Fibroblast of the conjunctiva (primary cell): ENCODE measurements at regions not wholly inside any gene's neighbourhood (a gene's known extent, or its start where the extent isn't known, plus 50 kb on each side); places are given as distances from the start of the nearest gene placed in this dataset.

ENCODE experiments used
- DNase-seq: peaks from one replicate; pipeline ENCODE4 v3.0.0-alpha.2; 2010; ENCODE audit warnings: low read depth

DNA sequence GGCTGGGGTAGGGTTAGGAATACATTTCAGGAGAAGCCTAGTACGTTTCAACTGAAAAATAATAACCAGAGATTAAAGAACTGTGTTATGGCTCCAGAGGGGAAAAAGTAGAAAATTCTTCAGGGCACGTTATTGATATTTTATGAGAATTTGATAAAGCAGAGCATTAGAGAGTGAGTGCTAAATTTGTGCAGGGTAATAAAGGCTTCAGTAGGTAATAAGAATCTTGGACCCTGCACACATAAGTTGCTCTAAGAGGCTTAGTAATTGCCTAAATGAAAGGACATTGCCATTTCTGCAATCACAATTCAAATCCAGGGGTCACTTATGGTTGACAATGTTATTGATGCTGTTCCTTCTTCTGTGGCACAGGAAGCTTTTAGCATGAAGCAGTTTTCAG lies 439.4 kb upstream of the DCN start:
- DNase-seq = no peak

DNA sequence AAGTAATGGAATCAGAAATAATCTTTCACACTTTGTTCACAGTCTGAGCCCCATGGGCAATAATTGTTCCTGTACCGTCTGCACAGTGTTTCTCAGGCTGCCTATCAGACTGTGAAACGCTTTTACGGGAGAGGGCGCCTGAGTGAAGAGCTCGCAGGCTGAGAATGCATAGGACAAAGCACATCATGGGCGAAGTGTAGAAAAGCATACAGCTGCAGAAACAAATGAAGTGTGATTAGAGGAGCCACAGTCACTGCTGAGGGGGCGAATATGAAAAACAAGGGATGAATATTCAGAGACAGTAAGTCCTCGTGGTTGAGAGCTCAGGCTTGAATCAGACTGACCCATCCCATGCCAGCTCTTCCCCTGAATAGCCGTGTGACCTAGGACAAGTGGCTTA lies 438.4 kb upstream of the DCN start:
- DNase-seq = no peak

DNA sequence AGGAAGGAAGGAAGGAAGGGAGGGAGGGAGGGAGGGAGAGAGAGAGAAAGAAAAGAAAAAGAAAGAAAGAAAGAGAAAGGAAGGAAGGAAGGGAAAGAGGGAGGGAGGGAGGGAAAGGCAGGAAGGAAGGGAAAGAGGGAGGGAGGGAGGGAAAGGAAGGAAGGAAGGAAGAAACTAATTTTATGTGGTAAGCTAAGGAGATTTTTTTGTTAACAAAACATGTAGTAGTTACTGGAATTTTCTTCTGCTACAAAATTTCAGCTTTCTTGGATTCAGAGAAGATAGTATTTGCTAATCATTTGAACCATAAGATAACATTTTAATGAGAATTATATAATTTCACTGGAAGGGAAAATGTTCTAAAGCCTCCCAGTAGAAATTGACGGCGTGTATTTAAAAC lies 437.8 kb upstream of the DCN start:
- DNase-seq = no peak

DNA sequence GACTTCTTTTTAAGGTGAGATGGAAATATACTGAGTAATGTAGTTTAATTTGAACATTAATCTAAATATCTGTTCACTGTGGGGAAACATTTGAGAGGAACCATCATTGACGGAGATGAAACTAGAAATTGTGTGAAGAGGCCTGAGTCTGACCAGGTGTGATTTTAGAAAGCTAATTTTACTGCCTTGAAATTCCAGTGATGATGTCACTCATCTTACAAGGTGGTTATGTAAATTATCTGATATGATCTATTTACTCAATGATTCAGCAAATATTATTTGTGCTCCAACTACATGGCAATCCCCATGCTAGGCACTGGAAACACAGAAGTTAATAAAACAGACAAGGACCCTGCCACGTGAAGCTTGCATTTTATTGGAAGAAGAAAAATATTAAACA lies 435.7 kb upstream of the DCN start:
- DNase-seq = no peak

GRCh38 chr12:91617818-91618217 lies 435.2 kb upstream of the DCN start:
- no peak for DNase-seq

DNA sequence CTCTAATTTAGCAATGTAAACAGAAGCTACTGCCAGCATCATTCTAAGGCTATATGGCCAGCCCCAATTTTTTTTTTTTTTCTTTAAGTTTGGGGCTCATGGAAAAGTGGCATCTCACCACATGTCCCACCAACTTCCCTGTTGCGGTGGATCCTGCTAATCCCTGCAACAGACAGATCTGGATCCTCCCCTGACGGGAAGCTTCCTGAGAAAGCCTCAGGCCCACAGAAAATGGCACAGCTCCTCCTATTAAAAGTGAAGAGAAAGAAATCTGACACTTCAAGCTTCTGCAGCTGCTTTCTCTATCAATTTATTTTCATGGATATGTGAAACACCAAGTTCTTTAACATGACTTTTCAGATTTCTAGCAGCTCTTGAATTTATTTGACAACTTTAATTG lies 433.8 kb upstream of the DCN start:
- no peak for DNase-seq

- no peak for DNase-seq
These were observed 430.7 kb upstream of the DCN start for GRCh38 chr12:91613223-91613779.

GRCh38 chr12:91610561-91610960 lies 427.9 kb upstream of the DCN start:
- DNase-seq = no peak

DNA sequence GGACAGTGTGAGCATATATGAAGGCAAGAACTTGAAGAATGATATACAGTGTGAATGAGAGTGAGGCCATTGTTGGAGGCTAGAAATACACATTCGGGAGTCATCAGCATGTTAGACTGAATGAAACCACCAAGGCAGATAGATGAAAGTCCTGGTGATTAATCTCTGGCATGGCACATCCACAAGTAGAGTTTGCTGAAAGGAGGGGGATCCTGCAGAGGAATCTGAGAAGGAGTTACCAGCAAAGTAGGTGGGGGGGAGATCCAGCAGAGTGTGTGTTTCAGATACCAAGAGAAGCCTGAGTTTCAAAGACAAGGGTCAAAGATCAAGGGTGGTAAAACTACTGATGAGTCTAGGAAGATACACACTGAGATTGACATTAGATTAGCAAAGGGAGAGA lies 426.7 kb upstream of the DCN start:
- no peak for DNase-seq

- DNase-seq = no peak
These were observed 425.9 kb upstream of the DCN start for GRCh38 chr12:91608542-91608941.

- no peak for DNase-seq
These were observed 424.2 kb upstream of the DCN start for GRCh38 chr12:91606662-91607377.

DNA sequence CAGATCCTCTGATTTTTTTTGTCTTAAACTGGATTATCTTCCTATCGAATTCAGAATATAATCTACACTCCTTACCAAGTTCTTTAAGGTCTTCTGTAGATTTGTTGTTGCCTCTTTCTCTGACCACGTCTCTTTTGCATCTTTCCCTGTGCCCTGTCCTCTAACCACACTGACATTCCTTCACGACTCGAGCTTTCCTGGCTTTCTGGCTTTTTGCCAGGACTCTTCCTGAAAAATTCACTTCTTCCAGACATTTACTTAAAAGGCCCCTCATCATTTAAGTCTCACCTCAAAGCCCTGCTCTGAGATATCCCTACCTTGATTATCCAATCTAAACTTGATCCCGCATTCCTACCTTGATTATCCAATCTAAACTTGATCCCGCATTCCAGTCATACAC lies 422.3 kb upstream of the DCN start:
- no peak for DNase-seq

- no peak for DNase-seq
These were observed 420.4 kb upstream of the DCN start for GRCh38 chr12:91603060-91603459.

- no peak for DNase-seq
These were observed 418.4 kb upstream of the DCN start for GRCh38 chr12:91601054-91601453.

- no peak for DNase-seq
These were observed 412.1 kb upstream of the DCN start for GRCh38 chr12:91594715-91595114.

DNA sequence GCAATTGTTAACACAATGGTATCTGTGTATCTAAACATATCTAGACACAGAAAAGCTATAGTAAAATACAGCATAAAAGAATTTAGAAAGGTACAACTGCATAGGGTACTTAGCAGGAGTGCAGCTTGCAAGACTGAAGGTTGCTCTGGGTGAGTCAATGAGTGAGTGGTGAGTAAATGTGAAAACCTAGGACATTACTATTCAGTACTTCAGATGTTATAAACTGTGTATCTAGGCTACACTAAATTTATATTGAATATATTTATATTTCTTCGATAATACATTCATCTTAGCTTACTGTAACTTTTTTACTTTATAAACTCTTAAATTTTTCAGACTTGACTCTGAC lies 409.0 kb upstream of the DCN start:
- DNase-seq = no peak

DNA sequence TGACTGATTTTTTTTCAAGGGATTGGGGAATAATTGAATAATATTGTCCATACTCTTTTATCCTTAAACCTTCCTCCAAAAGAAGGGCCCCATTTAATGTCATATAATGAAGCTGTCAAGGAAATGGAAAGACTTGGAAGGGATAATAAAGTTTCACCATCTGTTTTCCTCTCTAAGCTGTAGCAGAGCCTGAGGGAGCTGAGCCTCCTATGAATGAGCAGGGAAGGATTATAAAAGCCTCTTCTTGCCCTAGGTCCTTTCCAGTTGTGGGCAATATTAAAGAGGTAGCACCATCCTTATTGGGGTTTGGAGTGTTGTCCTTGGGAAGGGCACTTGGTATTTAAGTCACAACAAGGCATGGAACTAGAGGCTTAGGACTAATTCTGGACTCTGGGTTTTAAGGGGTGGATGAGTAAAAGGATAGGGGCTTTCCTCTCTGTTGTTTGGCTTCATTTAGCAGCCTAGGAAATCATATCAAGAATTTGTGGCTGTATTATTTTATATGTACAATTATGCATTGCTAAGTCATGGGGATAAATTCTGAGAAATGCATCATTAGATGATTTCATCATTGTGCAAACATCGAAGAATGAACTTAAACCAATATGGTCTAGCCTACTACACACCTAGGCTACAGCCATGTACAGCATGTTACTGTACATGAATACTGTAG lies 408.5 kb upstream of the DCN start:
- DNase-seq = no peak

- DNase-seq = no peak
These were observed 406.3 kb upstream of the DCN start for GRCh38 chr12:91588874-91589454.

DNA sequence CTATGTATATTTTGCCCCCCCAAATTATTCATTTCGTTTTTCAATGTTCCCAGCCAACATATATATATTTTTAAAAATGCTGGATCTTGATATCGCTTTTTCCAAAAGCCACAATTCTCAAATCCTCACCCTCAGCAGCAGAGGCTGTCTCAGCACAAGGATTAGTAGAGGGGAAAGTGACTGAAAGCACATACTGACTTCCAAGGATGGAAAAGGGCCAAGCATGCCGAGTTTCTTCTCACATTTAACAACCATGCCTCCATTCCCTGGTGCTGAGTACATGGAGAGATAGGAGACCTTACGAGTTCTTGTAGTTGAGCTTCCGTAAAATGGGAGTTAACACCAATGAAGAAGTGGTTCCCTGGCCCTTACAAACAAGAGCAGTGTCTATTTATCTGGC lies 403.4 kb upstream of the DCN start:
- no peak for DNase-seq

DNA sequence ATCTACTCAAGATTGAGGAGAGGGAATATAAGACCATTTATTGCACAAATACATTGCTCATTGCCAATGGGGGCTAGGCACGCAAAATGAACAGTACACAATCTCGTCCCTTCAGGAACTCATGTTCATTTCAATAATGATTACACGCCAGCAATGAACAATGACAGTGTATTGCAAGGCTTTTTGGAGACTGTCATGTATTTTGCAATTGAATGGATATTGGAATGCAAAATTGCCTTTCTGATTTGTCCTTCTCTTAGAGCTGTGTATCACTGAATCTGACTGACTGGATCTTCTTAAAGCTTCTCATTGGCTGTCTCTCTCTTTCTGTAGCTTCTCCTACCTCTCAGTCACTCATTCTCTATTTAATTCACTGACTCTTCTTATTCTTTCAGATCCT lies 400.2 kb upstream of the DCN start:
- DNase-seq = no peak

GRCh38 chr12:91579516-91580263 lies 397.1 kb upstream of the DCN start:
- DNase-seq = no peak

DNA sequence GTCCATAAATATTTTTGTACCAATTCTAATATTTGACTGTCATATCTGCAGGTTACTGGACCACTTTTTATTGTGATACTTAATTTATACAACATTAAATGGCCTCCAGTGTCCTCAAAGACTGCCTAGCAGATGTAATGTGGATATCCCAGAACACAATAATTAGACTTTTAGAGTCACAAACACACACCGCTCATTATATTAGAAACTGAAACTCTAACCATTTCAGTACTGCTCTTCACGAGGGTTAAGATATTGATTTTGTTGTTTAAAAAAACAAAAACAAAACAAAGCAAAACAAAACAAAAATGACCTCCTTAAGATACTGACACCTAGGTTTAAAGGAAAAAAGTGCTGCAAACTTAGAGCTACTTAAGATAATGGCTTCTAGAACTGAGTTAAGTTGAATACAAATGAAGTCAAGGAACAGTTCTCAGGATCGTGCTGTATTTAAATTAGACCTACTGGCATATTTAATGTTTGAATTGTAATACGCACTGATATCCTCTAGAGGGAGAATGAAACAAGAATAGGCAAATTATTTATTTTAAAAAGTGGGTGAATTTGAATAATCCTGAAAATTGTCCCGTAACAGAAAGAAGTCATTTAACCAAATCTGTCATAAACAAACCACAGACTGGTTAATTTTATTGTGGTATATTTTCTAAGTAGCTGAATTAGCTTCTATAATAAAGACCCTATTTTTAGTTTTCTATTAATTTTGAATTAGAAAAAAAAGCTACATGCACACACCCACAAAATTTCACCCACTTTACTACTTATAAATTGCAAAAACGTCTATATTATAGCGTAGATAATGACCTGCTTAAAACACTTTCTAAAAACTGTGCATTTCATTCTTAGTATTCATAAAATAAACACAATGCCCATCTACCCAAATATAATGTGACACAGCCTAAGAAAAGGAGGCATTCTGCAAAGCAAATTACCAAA lies 395.2 kb upstream of the DCN start:
- peak; percentile 17 for DNase-seq
